ENCODE measurements at regions not wholly inside any gene's neighbourhood (a gene's known extent, or its start where the extent isn't known, plus 50 kb on each side); places are given as distances from the start of the nearest gene placed in this dataset.

DNA sequence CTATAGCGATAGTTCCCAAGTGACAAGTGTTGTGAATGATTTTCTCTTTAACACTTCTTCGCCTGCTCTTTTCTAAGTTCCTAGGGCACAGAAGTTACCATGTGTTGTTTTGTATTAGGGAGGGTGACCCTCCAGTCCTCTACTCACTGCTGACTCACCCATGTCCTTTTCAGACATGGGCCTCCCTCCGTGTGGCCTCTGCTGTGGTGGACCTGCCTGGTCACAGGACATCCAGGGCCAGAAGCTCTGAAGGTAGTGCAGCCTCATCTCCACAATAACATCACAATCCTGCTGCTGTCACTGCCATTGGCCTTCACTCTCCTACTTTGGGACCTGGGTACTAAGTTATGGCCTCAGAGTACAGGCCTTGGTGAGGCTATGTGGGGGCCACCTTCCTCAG lies 87.1 kb upstream of the TNFAIP3 start:
- no peak for DNase-seq (ENCODE audit: low read depth in 2 of 2)

DNA sequence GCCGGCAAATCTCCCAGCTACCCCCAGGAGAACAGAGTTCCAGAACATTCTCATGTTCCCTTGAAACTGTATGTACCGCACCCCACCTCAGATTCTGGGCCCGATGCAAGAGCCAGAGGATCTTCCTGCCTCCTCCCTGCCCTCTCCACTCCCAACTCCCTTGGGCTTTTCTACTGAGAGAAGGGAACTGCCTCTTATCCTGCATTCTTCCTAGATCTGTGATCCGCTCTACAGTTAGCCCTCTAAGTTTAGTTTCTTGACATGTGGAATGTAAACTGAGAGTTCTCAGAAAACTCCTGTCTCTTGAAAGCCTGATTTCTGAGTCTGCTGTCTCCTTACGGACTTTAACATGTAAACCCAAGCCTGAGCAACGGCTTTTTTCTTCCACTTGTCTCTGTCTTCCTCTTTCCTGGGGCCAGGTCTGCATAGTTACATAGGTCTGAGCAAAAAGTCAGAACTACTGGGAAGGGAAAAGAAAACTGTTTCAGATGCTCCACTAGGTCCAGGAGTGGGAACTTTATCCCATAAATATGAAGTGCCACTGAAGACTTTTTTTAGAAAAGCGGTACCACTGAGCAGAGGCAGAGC lies 86.5 kb upstream of the TNFAIP3 start:
- DNase-seq (ENCODE audit: low read depth in 2 of 2), result no peak

DNA sequence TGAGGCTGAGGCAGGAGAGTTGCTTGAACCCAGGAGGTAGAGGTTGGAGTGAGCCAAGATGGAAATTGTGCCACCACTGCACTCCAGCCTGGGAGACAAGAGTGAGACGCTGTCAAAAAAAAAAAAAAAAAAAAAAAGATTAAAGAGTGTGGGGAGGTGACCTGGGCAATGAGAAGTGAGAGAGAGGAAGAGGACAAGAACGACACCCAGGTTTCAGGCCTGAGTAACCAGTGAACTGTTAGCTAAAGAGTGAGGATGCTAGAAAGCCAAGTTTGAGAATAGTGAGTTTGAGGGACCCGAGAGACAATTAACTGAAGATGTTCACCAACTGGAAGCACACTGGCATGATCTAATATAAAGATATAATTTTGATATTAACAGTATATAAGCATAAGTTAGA lies 85.4 kb upstream of the TNFAIP3 start:
- DNase-seq (ENCODE audit: low read depth in 2 of 2), result no peak

DNA sequence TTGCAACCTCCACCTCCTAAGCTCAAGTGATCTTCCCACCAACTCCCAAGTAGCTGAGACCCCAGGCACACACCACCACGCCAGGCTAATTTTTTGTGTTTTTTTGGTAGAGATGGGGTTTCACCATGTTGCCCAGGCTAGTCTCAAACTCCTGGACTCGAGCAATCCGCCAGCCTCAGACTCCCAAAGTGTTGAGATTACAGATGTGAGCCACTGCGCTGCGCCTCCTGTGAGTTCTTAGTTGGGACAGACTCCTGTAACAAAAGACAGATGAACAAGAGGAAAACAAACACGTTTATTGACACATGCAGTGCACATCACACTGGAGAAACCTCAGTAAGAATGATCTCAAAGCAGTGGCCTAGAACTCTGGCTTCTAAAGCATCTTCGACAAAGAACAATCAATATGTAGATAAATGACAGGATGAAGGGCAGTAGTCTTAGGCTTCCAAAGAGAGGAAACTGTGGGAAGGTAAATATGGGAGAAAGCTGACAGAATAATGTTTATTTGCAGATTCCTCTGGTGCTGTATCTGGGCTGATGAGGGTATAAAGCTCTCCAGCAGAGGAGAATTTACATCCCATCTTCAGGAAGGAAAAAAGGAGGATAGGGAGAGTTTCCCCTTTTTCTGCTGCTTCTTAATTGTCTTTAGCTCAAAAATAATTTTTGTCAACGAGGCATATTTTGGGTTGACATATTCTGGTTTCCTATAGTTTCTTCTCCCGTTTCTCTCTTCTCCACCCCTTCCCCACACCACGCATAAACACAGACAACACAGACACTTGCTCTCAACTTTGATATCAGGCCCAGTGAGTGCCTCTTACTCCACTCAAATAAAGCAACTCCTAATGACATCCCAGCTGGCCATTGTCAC lies 84.7 kb upstream of the TNFAIP3 start:
- DNase-seq (ENCODE audit: low read depth in 2 of 2), result no peak

DNA sequence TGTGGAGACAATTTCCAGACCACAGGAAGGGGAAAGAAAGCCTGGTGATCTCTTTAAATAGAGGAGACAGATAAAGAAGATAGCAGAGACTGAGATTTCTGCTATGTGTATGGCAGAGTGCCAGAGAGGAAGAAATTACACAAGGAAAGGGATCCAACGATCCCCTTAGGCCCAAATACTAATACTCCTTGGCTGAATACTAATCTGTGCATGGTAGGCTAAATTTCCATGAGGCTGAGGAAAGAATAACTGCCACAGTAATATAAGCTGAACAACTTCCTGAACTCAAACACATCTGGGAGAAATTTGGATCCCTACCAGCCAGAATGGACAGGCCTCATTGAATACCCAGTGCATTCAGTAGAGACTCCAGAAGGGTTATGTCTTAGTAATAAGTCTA lies 83.3 kb upstream of the TNFAIP3 start:
- no peak for DNase-seq (ENCODE audit: low read depth in 2 of 2)

DNA sequence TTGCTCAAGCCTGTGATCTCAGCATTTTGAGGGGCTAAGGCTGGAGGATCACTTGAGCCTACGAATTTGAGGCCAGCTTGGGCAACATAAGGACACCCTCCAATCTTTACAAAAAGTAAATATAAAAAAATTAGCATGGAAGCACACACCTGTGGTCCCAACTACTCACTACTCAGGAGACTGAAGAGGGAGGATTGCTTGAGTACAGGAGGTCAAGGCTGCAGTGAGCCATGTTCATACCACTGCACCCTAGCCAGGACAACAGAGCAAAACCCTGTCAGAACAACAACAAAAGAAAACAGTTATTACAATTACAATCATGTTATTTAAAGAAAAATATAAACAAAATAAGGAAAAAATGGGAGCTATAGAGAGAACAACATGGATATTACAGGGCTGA lies 82.5 kb upstream of the TNFAIP3 start:
- DNase-seq (ENCODE audit: low read depth in 2 of 2), result no peak

DNA sequence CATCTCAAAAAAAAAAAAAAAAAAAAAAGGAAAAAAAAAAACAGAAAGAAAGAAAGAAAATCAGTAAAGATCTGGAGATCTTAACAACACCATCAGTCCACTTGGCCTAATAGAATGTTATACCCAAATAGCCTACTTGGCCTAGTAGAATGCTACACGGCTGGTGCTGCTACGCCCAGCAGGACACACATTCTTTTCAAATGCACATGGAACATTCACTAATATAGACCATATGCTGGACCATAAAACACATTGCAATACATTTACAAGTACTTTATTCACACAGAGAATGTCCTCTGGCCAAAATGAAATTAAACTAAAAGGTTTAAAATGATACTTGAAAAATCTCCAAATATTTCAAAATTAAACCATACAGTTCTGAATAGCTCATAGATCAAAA lies 80.0 kb upstream of the TNFAIP3 start:
- no peak for DNase-seq (ENCODE audit: low read depth in 2 of 2)

DNA sequence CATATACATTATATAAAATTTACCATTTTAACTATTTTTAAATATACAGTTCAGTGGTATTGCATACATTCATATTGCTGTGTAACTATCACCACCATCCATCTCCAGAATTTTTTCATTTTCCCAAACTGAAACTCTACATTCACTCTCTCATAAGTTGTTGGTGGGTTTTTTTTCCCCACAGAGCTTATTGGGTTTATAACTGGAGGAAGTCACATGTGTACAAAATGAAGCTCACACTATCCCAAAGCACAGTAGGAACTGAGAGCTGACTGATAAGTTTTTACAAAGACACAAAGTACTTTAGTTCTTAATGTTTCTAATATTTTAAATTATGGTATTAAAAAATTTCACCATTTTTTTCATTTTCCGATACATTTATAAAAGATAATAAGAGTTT lies 78.8 kb upstream of the TNFAIP3 start:
- DNase-seq (ENCODE audit: low read depth in 2 of 2), result no peak

DNA sequence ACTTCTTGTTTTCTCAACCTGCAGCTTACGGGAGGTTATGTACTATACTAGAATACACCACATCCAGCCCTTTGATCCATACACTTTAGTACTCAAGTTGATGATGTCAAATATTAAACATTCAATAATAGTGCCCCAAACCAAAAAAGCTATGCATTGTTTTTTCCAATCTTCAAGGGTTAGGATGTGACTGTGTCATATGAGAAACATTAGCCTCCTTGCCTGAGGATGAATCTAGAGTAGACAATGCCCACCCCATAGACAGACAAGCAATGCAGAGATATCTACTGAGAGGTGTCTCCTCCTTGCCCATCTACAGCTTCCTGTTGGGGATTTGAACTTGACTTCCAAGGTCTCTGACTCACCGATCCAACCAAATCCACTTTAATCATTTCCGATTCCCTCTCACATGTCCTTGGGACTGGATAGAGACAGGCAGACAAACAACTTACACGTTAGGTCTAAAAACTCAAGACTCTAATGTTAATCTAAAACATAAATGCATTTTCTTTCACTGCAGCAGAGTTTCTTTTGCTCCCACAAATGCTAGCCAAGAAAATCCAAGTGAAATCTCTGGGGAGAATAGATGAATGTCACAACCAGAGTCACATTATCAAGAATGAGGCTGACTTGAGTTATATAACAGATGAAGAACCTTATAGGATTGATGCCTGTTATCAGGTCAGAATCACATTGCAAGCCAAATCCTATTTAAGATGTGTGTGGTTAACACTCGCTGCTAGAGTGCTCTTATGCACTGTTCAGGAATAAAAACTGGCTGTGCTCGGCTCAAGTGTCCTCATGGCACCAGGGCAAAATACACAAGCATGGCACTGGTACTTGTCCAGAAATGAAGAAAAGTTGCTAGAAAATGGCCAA lies 75.5 kb upstream of the TNFAIP3 start:
- DNase-seq (ENCODE audit: low read depth in 2 of 2), result no peak

DNA sequence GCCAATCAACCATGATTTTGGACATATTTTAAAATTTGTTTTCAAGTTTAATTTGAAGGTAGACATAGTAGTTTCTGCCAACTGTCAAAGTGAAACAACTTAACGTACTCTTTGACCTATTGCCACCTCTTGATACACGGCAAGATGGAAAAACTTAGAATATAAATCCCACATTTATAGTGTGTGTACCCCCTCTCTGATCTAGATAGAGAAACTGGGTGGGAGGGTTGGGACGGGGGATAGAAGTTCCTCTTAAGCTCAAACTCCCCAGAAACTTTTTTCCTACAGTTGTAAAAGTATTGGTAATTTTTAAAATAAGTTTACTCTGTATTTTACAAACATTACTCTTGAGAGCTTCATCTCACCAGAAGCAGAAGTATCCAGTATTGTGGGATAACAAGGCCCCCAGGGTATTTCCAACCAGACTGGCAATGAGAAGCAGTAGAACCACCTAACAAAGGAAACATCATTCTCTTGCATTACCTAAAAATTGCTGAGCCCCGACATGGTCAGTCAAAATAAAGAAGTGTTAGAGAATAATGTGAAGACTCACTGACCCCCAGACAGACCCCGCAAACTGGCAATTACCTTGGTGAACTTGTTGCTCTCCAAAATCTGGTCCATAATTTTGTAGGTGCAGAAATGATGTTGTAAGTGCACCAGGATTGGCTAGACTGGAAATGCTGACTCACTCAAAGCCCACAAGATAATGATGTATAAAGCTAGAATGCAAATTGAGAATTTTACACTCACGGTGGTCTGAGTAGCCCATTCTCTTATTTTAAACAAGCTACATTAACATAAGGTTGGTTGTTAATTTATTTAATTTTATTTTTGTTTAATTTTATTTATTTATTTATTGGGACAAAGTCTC lies 74.7 kb upstream of the TNFAIP3 start:
- no peak for DNase-seq (ENCODE audit: low read depth in 2 of 2)

DNA sequence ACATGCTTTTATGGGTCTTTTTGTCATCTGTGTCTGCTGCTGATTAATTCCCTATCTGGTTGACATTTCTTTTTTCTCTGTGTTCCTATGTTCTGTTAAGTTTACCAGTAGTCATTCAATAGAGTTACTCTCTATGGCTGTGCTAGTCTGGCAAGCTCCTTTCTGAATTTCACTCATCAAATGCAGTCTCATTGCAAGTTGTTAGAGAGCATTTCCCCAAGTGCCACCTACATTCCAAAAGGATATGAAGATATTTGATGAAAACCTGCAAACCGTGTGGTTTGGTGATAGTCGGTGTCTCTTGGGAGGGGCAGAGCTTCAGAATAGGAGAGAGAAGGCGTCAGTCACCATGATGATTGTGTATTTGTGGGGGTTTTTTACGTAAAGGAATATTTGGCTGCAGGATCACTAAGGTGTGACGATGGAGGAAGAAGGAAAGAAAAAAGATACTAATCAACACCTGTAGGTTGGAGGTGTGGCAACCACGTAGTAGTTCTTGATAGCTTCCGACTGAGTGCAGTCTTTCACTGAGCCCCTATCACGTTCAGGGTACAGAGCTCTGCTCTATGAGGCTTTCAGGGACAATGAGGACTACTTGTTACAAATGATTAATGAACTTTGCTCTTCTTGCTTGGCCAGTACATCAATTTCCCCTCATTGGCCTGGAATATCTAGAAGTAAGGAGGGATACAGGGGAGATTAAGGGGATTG lies 73.1 kb upstream of the TNFAIP3 start:
- DNase-seq (ENCODE audit: low read depth in 2 of 2), result no peak

DNA sequence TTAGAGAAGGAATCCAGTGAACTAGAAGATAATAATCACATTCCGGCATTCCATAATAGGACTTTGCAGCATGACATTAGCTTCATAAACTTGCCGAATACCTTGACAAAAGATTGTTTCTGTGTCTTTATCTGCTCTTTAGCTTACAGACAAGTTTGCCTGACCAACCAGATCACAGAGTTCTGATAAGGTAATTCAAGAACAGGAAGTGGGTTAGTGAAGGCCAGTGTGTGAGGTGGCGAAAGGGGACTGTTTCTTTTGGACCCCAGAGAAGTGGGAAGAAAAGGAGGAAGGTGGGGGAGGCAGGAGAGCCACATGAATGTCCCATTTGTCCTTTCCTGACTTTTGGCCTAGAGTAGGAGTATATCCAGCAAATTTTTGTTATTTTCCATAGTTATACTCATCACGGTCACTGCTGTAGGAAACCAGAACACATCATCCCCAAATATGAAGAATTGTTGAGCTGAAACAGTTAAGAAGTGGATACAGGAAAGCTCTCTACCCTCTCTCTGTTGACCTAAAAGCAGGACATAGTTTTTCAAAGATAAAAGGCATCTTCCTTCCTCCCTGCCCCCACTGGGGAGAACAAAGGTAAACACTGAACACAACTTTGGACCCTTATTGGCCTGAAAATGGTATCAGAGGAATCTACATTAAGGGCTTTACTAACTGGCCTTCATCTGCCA lies 72.4 kb upstream of the TNFAIP3 start:
- no peak for DNase-seq (ENCODE audit: low read depth in 2 of 2)

DNA sequence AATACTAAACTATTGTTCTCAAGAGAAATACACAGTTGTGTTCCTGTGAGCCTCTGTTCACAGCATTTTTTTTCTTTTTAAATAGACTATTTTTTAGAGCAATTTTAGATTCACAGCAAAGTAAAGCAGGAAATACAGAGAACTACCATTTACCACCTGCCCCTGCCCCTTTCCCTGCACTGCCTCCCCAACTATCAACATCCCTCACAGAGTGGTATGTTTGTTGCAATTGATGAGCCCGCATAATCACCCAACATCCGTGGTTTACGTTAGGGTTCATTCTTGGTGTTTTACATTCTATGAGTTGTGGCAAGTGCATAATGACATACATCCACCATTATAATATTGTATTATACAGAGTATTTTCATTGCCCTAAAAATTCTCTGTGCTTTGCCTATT lies 71.6 kb upstream of the TNFAIP3 start:
- no peak for DNase-seq (ENCODE audit: low read depth in 2 of 2)

DNA sequence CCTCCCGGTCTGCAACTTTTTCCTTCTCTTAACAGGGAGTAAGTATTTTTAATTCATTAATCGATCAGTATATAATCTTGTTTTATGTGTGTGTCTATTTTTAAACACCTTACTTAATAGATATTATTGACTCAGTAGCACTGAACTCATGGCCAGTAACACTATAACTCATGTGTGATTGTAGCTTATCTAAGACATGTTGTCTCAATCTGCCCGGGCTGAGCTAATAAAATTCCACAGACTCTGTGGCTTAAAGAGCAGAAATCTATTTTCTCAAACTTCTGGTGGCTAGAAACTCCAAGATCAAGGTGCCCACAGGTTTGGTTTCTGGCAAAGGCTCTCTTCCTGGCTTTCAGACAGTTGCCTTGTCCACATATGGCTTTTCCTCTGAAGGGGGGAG lies 68.8 kb upstream of the TNFAIP3 start:
- no peak for DNase-seq (ENCODE audit: low read depth in 2 of 2)

DNA sequence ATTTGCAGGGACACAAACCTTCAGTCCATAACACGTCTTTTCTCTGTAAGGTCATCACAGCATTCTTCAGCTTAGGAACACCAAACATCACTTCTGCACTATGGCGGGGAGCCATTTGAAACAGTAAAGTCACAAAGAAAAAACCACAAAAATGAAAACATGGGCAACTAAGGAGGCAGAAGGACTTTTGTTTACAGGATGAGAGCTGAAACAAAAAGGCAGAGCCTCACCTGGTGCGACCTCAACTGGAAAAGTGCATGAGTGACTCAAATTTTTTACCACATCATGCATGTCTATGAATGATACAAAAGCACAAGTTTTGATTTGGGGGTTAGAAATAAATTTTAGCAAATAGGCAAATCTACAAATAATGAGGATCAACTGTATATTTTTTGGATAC lies 68.2 kb upstream of the TNFAIP3 start:
- DNase-seq (ENCODE audit: low read depth in 2 of 2), result no peak

DNA sequence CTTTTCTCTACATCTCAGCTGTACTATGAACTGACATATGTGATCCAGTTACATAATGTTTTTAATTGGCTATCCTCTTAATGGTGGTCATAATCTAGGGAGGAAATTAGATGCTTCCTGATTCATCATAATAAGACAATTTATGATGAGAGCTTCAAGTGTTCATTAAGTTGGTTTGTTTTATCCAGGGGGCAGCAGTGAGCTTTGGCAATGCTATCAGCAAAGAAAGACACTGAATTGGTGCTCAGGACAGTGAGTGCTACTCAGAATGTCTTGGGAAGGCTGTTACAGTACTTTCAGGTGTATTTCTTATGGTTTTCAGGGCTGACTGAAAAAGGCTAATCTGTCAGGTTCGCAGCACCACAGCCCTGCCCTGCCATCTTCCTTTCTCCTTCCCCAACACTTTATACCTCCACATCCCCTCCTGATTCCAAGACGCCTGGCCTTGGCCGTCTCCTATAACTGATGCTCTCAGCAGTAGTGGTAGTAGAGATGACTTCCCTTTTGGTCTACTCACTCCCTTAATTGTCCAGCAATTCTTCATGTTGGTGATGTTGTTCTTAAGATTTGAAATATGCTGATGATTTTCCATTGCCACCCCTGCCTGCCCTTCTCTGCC lies 67.0 kb upstream of the TNFAIP3 start:
- peak in 1 of 2 donors; percentile 60 for DNase-seq (ENCODE audit: low read depth in 2 of 2)

DNA sequence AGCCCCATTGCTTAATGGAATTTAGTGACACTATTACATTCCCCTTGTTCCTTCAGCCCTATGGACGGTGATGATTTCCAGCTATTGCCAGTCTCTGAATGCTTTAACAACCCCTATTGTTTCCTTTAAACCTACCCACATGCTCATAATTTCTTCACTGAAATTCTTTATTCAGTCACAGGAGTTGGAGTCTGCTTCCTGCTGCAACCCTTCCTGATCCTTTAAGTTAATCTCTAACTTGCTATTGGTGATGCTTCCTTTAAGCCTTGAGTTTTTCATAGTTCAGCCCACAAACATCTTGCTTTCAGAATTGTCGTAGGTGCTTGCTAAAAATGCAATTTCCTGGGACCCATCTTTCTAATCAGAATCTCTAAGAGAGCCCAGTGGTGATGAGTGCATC lies 66.3 kb upstream of the TNFAIP3 start:
- DNase-seq (ENCODE audit: low read depth in 2 of 2), result no peak

DNA sequence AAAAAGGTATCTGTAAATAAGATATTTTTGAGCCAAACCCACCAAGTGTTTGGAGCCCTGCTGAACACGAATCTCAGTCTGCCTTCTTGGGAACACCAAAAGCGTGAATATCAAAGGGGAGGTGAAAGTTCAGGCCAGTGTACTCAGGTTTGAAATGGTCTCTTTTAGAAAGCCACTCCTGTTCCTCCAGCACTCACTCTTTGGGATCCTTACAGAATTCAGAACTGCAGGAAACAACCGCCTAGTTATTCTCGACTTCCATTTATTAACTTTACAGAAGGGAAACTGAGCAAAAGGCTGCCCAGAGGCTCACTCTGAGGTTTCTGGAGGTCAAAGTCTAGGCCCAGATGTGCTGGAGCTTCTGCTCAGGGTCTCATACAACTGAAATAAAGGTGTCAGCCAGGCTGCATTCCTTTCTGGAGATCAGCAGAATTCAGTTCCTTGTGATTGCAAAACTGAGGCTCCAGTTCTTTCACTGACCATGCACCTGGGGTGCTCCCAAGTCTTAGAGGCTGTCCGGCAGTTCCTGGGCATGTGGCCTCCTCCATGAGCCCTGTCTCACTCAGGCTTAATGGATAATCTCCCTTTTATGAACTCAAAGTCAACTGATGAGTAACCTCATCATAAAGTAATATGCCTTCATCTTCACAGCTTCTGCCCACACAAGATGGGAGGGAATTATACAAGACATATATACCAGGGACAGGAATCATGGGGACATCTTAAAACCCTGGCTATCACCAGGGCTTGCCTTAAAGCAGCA lies 65.5 kb upstream of the TNFAIP3 start:
- DNase-seq (ENCODE audit: low read depth in 2 of 2), result no peak
